ENCODE measurements at regions not wholly inside any gene's neighbourhood (a gene's known extent, or its start where the extent isn't known, plus 50 kb on each side); places are given as distances from the start of the nearest gene placed in this dataset.

DNA sequence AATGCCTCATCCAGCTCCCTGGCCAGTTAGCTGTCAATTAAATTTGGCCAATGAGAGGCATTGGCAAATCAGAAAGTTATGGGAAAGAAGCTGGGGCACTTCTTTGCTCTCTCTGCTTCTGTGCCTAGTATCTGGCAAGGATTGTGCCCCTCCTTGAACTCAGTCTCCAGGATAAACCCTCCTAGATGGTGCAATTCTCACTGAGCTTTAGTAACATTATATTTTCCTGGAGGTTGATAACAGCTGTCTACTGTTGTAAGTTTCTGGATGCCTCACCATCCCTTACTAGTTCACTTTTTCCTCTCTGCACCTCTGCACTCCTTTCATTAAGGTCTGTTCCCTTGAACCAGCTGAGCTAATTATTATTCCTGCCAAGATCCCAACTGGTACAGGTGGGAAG lies 329.5 kb downstream of the MFSD1 start:
- DNase-seq: no peak

DNA sequence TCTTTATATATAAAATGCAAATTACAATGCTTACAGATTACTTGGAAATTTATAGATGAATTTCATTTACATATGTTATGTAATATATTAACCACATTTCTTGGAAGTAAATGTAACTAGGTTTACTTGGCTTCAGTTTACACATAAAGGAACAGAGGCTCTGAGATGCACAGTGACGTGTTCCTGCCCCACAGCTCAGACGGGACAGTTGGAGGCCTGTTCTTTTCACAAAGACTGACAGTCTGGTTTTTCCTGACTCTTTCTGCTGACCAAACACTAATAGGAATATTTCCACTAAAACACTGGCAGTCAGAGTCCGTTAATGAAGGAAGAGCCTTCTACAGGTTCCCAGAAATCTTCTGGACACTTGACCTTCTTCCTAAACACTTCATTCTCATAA lies 336.1 kb downstream of the MFSD1 start:
- no peak for DNase-seq

DNA sequence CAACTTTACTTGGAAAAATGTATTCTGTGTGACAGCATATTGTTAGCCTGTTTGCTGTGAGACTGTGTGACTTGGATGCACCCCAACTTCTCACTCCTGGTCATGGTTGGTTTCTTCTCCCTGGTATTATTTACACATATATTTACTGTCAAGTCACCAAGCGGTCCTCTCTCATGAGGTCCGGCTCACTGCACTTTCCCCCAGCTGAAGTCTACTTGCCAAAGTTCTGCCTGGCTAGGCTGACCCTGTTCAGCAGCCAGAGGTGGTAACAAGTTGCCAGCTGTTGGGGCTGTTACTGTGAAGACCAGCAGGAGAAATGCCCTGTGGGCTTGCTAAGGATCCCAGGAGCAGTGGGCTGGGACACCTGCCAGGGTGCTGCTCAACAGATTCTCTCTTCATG lies 337.5 kb downstream of the MFSD1 start:
- DNase-seq: no peak

DNA sequence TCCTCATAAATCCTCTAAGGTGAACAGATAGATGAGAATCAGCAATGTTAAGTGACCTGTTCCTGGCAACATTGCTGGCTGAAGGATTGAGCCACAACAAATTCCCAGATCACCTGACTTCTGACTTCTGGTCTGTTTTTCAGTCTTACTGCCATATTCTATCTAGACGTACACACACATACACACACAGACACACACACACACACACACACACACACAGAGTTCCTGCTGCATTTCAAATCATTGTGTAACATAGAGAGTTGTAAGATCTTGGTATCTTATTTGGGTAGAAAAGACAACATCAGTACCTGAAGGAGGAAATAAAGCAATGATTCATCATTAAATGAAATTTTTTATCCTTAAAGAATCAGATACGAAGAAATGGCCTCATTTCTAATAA lies 342.6 kb downstream of the MFSD1 start:
- no peak for DNase-seq

DNA sequence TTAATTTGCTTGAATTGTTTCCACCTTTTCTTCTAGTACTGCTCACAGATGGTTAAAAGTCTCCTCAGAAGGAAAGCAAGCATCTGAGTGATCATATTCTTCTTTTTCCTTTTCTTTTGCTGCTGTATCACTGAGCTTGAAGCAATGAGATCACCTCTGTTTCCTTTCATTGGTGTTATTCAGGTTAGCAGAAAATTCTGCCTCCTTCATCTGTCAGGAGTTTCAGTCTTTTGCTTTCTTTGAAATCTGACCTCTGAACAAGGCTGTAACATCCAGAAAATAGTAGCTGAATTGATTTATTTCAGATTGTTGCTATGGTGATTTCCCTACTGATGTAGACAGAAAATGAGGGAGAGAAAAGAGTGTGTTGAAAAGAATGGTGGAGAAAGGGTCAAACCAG lies 343.0 kb downstream of the MFSD1 start:
- DNase-seq: no peak

DNA sequence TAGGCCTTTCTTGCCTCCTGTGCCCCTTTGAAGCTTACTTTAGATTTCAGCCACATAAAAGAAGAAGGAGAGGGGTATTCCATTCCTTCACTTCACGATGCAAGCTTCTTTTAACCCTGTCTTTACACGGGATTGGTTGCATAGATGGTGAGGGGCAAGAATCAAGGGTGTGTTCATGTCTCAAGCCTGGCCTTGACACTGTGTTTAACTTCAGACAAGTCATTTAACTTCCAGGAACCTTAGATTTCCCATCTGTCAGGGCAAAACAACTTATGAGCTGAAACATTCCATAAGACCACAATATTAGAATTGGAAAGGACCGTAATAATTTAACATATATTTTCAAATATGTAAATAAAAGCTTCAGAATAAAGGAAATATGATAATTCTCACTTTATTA lies 344.5 kb downstream of the MFSD1 start:
- no peak for DNase-seq

DNA sequence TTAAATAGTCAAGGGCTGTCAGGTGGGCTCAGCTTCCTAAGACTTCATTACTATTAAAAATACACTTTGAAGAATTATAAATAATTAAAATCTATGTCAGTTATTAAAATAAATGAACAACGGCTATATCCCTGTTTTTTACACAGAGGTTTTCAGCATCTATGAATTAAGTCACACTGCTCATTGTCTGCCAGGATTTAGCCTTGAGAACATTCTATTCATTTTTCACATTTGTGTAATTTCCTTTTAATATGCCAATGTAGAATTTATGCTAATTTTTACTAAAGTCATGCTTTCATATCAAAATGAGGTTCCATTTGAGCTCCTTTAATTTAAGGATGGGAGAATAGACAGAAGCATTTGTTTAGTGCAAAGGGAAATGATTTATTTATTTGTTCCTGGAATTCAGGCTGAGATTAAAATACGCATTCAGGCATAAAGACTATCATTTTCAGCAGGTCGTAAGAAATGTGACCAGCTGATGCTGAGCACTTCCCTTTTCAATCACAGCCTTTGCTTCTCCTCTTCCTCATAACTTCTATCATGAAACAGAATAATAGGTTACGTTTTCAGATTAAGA lies 345.1 kb downstream of the MFSD1 start:
- DNase-seq: no peak

DNA sequence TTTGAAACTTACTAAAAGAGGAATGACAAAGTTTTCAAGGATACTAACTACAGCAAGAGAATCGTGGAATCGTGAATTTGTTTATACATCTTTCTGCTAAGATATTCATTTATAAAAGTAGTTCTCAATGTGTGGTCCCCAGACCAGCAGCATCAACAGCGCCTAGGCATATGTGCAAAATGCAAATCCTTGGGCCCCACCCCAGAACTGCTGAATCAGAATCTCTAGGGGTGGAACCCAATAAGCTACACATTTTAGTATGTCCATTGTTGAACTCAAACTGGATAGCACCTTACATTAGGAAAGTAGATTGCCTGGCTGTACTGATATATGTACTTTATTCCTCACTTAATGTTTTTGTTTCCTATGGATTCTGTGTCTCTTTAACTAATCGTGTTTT lies 346.0 kb downstream of the MFSD1 start:
- no peak for DNase-seq

DNA sequence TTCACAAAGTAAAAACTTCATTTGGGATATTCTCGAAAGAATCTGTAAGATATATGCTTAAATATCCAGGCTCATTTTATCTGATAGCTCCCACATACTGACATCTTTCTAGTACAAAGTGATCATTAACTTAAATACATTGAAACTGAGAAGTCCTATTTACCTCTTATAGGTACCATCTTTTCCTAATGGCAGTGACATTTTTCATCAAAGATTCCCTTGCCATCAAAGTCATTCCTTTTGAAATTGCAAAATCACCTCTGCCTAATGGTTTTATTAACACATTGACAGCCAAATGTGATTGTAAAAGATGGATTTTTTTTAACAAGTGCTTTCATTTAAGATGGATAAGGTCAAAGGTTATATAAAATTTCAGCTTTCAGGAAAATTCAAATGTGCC lies 346.6 kb downstream of the MFSD1 start:
- DNase-seq: no peak

DNA sequence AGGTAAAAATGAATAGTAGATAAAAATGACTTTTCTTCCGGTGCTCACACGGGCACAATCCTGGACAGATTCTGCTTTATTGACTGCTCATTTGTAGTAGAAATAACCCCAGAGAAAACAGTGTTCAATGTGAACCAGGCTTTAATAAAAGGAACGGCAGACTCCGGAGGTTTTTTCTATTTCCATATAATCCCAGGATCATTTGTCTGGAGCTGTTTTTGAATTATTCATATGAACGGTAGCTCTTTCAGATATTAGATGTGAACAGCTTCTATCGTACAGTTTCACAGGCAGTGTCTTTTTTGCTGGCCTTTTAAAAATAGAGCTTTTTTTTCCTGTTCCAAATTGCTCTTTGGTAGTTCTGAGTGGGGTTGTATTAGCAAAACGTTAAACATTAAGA lies 347.3 kb downstream of the MFSD1 start:
- DNase-seq: no peak

DNA sequence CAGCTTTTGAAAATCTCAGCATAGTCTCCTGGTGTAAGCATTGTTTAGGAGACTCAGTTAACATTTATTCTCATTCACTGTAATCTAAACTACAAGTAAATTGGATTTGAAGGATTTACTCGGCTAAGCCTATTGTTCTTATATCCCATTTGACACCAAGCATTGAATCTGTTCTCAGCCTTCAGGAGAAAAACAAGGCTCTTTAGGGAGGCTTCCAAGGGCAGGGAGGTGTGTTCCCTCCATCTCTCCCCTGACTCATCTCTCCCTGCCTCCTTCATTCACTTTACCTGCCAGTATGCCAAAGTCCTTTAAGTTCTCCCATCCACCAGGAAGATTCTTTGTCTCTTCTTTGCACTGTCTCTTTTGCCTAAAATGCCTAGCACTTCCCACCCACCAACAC lies 347.8 kb downstream of the MFSD1 start:
- no peak for DNase-seq

DNA sequence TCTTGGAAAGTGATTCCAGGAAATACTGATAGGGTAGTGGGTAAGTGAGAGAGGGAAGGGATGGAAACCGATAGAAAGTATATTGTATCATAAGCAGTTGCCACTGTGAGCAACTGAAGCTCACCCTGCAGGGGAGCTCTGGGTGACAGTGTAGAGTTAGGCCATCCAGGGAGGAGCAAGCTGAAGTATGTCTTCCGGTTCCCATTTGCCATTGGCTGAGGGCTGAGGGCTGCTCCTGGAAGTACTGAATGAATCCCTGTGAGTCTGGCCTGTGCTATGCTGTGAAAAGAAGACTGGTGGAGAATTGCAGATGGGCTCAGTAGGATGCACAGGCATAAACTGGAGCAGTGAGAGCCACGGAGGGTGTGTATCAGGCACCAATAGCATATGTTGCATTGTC lies 348.3 kb downstream of the MFSD1 start:
- DNase-seq: no peak

DNA sequence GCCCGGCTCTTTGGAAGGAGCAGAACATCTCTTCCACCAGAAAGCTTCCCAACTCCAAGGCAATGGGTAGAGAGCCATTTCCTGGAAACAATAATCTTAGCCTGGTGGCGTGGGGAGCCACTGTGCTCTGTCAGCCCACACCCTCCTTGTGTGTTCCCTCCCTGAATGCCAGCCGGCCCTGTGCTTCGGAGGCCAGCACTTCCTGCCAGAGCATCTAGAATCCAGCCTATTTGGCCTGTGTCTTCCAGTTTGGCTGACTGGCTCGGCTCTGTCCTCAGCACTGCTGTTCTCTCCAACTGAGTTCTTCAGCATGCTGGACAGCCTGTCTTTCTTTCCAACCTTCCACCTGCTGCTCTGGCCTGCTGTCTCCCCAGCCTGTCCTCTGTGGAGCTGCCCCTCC lies 349.3 kb downstream of the MFSD1 start:
- no peak for DNase-seq

DNA sequence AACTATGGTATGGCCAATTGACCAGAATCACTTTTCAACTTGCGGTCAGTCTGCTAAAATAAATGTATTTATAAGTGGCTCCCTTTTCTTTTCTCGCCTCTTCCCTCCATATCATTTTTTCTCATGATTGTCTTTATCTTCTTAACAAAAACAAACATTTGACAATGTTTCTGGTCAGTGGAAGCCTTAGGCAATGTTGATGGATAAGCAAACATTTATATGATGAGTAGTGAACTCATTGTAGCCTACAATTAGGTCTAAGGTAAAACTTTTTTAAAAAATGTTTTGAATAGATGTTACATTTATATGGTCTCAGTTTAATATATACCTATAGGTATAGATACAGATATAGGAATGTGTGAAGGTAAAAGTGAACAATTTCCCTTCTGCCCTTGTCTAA lies 355.4 kb downstream of the MFSD1 start:
- no peak for DNase-seq

DNA sequence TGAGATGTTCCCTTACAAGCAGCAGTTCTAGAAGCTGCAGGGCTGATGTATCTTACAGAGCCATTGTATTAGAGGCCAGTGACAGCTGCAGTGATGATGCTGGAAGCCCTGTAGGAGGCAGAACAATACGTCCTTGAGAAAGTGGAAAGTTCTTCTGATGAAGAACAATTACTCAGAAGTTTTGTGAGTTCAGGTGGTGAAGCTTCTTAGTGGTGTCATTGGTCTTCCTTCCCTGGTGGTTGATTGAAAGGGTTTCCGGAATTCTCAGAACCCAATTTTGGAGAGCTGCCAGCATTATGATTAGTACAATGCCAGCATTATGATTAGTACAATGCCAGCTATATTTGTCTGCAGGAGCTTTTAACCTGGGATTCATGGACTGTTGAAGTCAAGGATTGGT lies 356.4 kb downstream of the MFSD1 start:
- DNase-seq: no peak

DNA sequence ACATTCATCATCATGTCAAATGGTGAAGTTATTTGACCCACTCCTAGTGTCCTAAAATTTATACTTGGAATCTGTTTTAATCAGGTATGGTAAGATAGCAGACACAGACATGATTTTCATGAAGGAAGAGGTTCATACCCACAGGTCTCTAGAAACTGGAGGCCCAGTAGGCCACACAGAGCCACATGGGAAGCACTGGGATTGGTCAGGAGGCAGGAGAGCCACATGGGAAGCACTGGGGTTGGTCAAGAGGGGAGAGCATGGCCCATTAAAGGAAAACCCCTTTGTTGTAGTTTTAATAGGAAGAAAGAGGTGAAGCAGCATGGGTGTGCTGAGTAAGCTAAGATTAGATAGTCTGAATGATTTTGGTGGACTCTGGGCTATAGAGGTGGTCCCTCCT lies 356.9 kb downstream of the MFSD1 start:
- no peak for DNase-seq

DNA sequence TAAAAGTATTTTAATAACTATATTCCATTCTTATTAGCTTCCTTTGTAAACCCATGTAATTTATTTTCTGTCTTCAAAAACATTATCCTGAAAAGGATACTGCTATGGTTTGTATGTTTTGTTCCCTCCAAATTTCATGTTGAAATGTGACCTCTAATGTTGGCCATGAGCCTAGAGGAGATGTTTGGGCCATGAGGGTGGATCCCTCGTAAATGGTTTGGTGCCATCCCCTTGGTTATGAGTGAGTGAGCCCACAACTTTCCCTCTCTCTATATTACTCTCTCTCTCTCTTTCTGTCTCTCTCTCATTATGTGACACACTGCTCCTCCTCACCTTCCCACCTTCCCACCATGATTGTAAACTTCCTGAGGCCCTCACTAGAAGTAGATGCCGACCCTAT lies 357.7 kb downstream of the MFSD1 start:
- DNase-seq: no peak

DNA sequence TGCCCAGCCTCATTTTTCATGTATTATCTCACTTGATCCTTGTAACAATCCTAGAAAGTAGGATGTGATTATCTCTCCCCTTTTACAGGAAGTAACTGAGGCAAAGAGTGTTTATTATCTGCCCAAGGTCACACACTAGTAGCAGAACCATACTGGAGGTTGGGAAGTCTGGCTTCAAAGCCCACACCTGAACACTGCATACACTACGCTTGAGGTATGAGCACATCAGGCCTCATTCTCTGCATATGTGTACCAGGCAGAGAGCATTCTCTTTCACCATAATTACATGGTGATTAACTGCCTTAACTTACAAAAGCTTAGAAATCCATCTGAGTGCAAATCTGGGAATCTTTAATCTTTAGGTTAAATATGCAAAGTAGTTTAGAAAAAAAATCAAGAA lies 361.8 kb downstream of the MFSD1 start:
- DNase-seq: no peak

DNA sequence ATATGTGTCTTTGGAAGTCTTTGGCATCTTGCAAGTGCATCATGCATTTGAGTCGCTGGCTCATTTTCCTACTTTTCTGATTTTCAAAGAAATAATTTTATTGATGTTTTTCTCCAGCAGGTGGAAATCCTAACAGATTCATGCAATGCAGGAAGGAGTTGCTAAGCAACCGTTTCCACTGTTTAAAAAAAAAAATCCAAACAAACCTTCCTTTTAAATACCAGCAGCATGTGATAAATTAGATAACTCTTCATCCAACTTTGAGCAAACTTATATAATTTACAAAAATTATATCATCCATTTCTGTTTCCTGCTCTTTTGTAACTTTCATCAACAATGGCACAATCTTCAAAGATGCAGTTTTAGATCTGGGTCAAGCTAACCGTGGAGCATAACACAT lies 364.1 kb downstream of the MFSD1 start:
- DNase-seq: no peak

DNA sequence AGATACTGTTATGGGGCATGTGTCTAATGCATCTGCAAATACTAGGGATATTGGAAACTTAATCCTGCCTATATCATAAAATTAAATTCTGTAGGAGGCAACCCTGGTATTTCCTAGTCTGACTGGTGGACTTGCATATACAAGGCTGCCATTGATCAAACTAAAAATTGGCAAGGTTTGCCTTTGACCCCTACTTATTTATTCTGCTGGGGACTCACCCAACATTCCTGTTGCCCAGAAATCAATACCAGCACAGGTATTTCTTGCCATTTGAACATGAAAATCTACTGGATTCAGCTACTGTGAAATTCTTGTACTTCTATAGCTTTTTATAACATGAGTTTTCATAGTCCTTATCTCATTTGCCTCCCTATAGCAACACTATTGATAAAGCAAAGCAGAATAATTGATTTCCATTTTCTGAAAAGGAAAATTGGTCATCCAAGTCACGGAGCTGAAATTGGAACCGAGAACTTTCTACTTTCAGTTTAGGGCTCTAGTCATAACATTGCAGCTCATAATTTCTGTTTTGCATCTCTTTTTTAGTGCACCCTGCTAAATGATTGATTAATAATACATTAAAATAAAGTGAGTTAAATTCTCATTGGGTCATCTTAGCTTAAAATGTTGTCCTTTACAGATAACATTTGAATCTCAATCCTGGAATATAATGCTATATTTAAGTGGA lies 365.2 kb downstream of the MFSD1 start:
- DNase-seq: no peak

DNA sequence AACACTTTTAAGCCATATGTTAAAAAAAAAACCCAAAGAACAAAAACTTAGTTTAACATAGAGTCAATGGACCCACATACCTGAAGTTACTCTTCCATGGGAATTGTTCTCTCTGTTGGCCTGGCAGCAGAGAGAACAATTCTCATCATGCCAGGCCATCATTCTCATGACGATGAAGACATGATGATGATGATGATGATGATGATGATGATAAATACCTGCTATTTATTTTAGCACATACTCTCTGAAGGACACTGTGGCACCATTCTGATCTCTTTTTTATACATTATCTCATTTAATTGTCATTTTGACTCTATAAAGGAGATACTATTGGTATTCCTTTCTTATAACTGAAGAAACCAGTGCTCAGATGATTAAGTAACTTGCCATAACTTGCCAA lies 366.9 kb downstream of the MFSD1 start:
- DNase-seq: no peak

DNA sequence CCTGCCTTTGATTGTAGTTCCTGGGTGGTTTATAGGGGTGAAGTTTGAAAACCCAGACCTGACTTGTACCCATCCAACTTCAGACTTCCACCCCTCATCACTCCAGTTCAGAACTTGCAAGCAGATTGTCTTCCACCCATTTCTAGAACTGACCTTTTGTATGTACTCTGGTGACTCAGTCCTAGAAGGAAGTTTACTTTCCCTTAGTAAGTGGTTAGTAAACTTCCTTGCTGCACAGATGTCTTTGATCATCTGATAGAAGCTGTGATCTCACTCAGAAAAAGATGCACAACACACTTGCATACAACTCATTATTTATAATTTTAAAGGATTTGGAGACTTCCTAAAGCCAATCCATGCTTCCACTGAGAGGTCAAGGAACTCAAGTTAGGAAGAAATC lies 368.0 kb downstream of the MFSD1 start:
- no peak for DNase-seq

DNA sequence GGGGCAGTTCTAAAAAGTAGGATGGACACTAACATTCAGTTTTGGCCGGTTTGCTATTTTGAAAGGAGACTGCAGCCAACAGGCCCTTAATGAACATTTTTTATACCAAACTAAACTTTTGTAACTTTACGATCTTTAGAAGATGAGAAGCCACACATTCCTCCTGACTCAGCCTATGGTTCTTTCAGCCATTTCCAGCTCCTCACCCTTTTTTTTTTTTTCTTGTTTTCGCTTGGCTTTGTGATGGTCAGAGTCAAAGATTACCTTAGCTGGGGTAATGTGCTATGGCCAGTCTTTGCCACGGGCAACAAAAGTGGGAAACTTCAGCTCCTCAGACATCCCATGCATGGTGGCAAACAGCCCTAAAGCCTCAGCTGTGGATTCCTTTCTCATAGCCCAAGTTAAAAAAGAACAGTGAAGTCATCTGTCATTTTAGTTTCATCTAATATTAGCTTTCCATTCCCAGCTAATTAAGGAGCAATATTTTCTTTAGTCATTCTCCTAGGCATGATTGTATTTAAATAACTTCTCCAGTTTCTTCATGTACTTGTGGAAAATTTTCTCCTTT lies 368.7 kb downstream of the MFSD1 start:
- no peak for DNase-seq

DNA sequence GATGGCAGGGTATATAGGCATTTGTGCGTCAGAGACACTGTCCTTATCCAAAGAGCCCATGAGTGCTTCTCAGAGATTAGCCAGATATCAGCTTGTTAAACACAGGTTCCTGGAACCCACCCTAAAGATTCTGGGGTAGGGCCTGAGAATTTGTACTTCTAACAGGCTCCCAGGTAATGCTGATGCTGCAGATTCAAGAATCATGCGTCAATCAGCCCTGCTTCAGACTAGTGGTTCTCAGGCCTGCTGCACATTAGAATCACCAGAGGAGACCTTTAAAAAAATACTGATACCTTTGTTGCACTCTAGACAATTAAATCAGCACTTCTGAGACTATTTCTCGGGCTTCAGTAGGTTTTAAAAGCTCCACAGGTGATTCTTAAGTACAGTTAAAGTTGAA lies 369.5 kb downstream of the MFSD1 start:
- no peak for DNase-seq

DNA sequence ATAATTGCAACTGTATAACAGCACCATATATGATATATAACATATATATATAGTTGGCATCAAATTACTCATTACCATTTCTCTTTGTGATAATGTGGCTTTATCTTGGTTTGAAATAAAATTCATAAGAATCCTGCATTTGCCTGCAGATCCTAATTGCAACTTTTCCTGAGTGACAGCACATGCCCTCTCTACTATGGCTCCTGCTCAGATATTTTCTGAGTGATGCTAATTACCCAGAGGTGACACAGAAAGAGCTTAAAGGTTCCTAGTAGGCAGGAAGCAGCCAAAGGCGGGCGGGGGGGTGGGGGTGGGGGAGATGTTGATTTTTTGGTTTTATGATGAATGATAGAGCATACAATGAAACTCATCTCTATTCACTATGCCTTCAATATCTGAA lies 370.6 kb downstream of the MFSD1 start:
- DNase-seq: no peak

Data from T-helper 1 cell (primary cell).